ENCODE measurements at regions not wholly inside any gene's neighbourhood (a gene's known extent, or its start where the extent isn't known, plus 50 kb on each side); places are given as distances from the start of the nearest gene placed in this dataset.
"Not testable (repeated sequence)": the region's sequence is repeated elsewhere in the genome, so short reads cannot be mapped to it uniquely, and the experiment has no call there.

- no peak for DNase-seq (ENCODE audit: low read depth, low spot score)
- in situ Hi-C loops (cut with HindIII; ENCODE audit: low pct_unique_long_range_greater_than_20kb, low sequenced_read_pairs), result no loop called here
Measured at GRCh38 chr4:133377286-133377685, 228.2 kb downstream of the PCDH10 start.

GRCh38 chr4:133372699-133373098 is 223.6 kb downstream of the PCDH10 start:
- in situ Hi-C loops (cut with HindIII; ENCODE audit: low pct_unique_long_range_greater_than_20kb, low sequenced_read_pairs), result no loop called here
- no peak for DNase-seq (ENCODE audit: low read depth, low spot score)

- DNase-seq (ENCODE audit: low read depth, low spot score), result no peak
- in situ Hi-C loops (cut with HindIII; ENCODE audit: low pct_unique_long_range_greater_than_20kb, low sequenced_read_pairs), result no loop called here
Measured at GRCh38 chr4:133355633-133356032, 206.5 kb downstream of the PCDH10 start.

- in situ Hi-C loops (cut with HindIII; ENCODE audit: low pct_unique_long_range_greater_than_20kb, low sequenced_read_pairs), result no loop called here
- no peak for DNase-seq (ENCODE audit: low read depth, low spot score)
Measured at GRCh38 chr4:133347409-133347808, 198.3 kb downstream of the PCDH10 start.

GRCh38 chr4:133324491-133324890 is 175.4 kb downstream of the PCDH10 start:
- in situ Hi-C loops (cut with HindIII; ENCODE audit: low pct_unique_long_range_greater_than_20kb, low sequenced_read_pairs), result no loop called here
- no peak for DNase-seq (ENCODE audit: low read depth, low spot score)

GRCh38 chr4:133323670-133324069 is 174.6 kb downstream of the PCDH10 start:
- no peak for DNase-seq (ENCODE audit: low read depth, low spot score)
- in situ Hi-C loops (cut with HindIII; ENCODE audit: low pct_unique_long_range_greater_than_20kb, low sequenced_read_pairs), result no loop called here

- DNase-seq (ENCODE audit: low read depth, low spot score), result peak; percentile 67
- in situ Hi-C loops (cut with HindIII; ENCODE audit: low pct_unique_long_range_greater_than_20kb, low sequenced_read_pairs), result no loop called here
Measured at GRCh38 chr4:133320576-133321170, 171.6 kb downstream of the PCDH10 start.

- peak; percentile 60 for DNase-seq (ENCODE audit: low read depth, low spot score)
- in situ Hi-C loops (cut with HindIII; ENCODE audit: low pct_unique_long_range_greater_than_20kb, low sequenced_read_pairs), result no loop called here
Measured at GRCh38 chr4:133316909-133317308, 167.8 kb downstream of the PCDH10 start.

- no peak for DNase-seq (ENCODE audit: low read depth, low spot score)
- in situ Hi-C loops (cut with HindIII; ENCODE audit: low pct_unique_long_range_greater_than_20kb, low sequenced_read_pairs), result no loop called here
Measured at GRCh38 chr4:133314991-133315390, 165.9 kb downstream of the PCDH10 start.

GRCh38 chr4:133287396-133287795 is 138.3 kb downstream of the PCDH10 start:
- in situ Hi-C loops (cut with HindIII; ENCODE audit: low pct_unique_long_range_greater_than_20kb, low sequenced_read_pairs), result no loop called here
- no peak for DNase-seq (ENCODE audit: low read depth, low spot score)

GRCh38 chr4:133278591-133278990 is 129.5 kb downstream of the PCDH10 start:
- DNase-seq (ENCODE audit: low read depth, low spot score), result no peak
- in situ Hi-C loops (cut with HindIII; ENCODE audit: low pct_unique_long_range_greater_than_20kb, low sequenced_read_pairs), result no loop called here

GRCh38 chr4:133277940-133278339 is 128.8 kb downstream of the PCDH10 start:
- DNase-seq (ENCODE audit: low read depth, low spot score); in situ Hi-C loops (cut with HindIII; ENCODE audit: low pct_unique_long_range_greater_than_20kb, low sequenced_read_pairs): not testable (repeated sequence)

- in situ Hi-C loops (cut with HindIII; ENCODE audit: low pct_unique_long_range_greater_than_20kb, low sequenced_read_pairs), result no loop called here
- no peak for DNase-seq (ENCODE audit: low read depth, low spot score)
Measured at GRCh38 chr4:133275246-133275645, 126.2 kb downstream of the PCDH10 start.

- DNase-seq (ENCODE audit: low read depth, low spot score), result no peak
- in situ Hi-C loops (cut with HindIII; ENCODE audit: low pct_unique_long_range_greater_than_20kb, low sequenced_read_pairs), result no loop called here
Measured at GRCh38 chr4:133273401-133273800, 124.3 kb downstream of the PCDH10 start.

GRCh38 chr4:133270021-133270570 is 121.0 kb downstream of the PCDH10 start:
- peak; percentile 4 for DNase-seq (ENCODE audit: low read depth, low spot score)
- in situ Hi-C loops (cut with HindIII; ENCODE audit: low pct_unique_long_range_greater_than_20kb, low sequenced_read_pairs), result no loop called here

- no peak for DNase-seq (ENCODE audit: low read depth, low spot score)
- in situ Hi-C loops (cut with HindIII; ENCODE audit: low pct_unique_long_range_greater_than_20kb, low sequenced_read_pairs), result no loop called here
Measured at GRCh38 chr4:133268205-133268604, 119.1 kb downstream of the PCDH10 start.

GRCh38 chr4:133267506-133267905 is 118.4 kb downstream of the PCDH10 start:
- in situ Hi-C loops (cut with HindIII; ENCODE audit: low pct_unique_long_range_greater_than_20kb, low sequenced_read_pairs); DNase-seq (ENCODE audit: low read depth, low spot score): not testable (repeated sequence)

GRCh38 chr4:133266966-133267365 is 117.9 kb downstream of the PCDH10 start:
- in situ Hi-C loops (cut with HindIII; ENCODE audit: low pct_unique_long_range_greater_than_20kb, low sequenced_read_pairs); DNase-seq (ENCODE audit: low read depth, low spot score): not testable (repeated sequence)

GRCh38 chr4:133264251-133264650 is 115.2 kb downstream of the PCDH10 start:
- in situ Hi-C loops (cut with HindIII; ENCODE audit: low pct_unique_long_range_greater_than_20kb, low sequenced_read_pairs); DNase-seq (ENCODE audit: low read depth, low spot score): not testable (repeated sequence)

- DNase-seq (ENCODE audit: low read depth, low spot score), result no peak
- in situ Hi-C loops (cut with HindIII; ENCODE audit: low pct_unique_long_range_greater_than_20kb, low sequenced_read_pairs), result no loop called here
Measured at GRCh38 chr4:133263104-133263503, 114.0 kb downstream of the PCDH10 start.
